Stimulated activated CD4-positive, alpha-beta T cell treated with anti-CD3 and anti-CD28 coated beads, TNF-alpha, amount 100 ng/mL, for 4 hours (primary cell): ENCODE measurements at regions not wholly inside any gene's neighbourhood (a gene's known extent, or its start where the extent isn't known, plus 50 kb on each side); places are given as distances from the start of the nearest gene placed in this dataset.
"Not testable (repeated sequence)": the region's sequence is repeated elsewhere in the genome, so short reads cannot be mapped to it uniquely, and the experiment has no call there.

ENCODE experiments used
- DNase-seq, 3 experiments: peaks; one replicate each; pipeline ENCODE4 v3.0.0-alpha.2; 2020; ENCODE audit warnings: low read depth in 3 of 3

- not testable (repeated sequence) for DNase-seq
Observed at GRCh38 chr1:144026022-144026421, 54.2 kb upstream of the FAM72C start.

GRCh38 chr1:144021690-144022384, 50.1 kb upstream of the FAM72C start:
- DNase-seq: not testable (repeated sequence)
